ENCODE measurements at regions not wholly inside any gene's neighbourhood (a gene's known extent, or its start where the extent isn't known, plus 50 kb on each side); places are given as distances from the start of the nearest gene placed in this dataset.

GRCh38 chr3:68403741-68404140 lies 528.6 kb downstream of the TAFA4 start:
- Mint-ChIP-seq H3K27me3 (no peaks in the 10 kb centered on the region), H3K36me3 (ENCODE audit: insufficient read depth) (no peaks in the 10 kb centered on the region), H3K27ac (no peak overlapping the region), H3K9me3 (ENCODE audit: low read depth) (no peaks in the 10 kb centered on the region), H3K4me3 (ENCODE audit: low read depth) (no peak overlapping the region), H3K4me1 (ENCODE audit: low read depth) (peaks cover 10% of the 10 kb centered on the region)
- no peak for DNase-seq (ENCODE audit: low spot score, unreplicated experiment)
- TF ChIP-seq CTCF (IDR thresholded peaks at IDR 0.05; ENCODE audit: unreplicated experiment), result no peak

- no peaks in the 10 kb centered on the region for H3K9me3 Mint-ChIP-seq (ENCODE audit: low read depth)
- H3K4me1 Mint-ChIP-seq (ENCODE audit: low read depth), result peaks cover under 1% of the 10 kb centered on the region
- no peaks in the 10 kb centered on the region for H3K36me3 Mint-ChIP-seq (ENCODE audit: insufficient read depth)
- H3K27ac Mint-ChIP-seq, result no peak overlapping the region
- DNase-seq (ENCODE audit: low spot score, unreplicated experiment), result no peak
- no peak for TF ChIP-seq CTCF (IDR thresholded peaks at IDR 0.05; ENCODE audit: unreplicated experiment)
- no peaks in the 10 kb centered on the region for H3K27me3 Mint-ChIP-seq
- no peak overlapping the region for H3K4me3 Mint-ChIP-seq (ENCODE audit: low read depth)
Observed at GRCh38 chr3:68402235-68402918, 530.0 kb downstream of the TAFA4 start.

GRCh38 chr3:68378631-68379030 lies 553.7 kb downstream of the TAFA4 start:
- Mint-ChIP-seq H3K27ac (no peak overlapping the region), H3K4me3 (ENCODE audit: low read depth) (no peak overlapping the region), H3K27me3 (no peaks in the 10 kb centered on the region), H3K4me1 (ENCODE audit: low read depth) (peaks cover 9% of the 10 kb centered on the region), H3K9me3 (ENCODE audit: low read depth) (peaks cover 25% of the 10 kb centered on the region), H3K36me3 (ENCODE audit: insufficient read depth) (peaks cover 5% of the 10 kb centered on the region)
- DNase-seq (ENCODE audit: low spot score, unreplicated experiment), result no peak
- no peak for TF ChIP-seq CTCF (IDR thresholded peaks at IDR 0.05; ENCODE audit: unreplicated experiment)

- Mint-ChIP-seq H3K4me3 (ENCODE audit: low read depth) (no peak overlapping the region), H3K27ac (no peak overlapping the region), H3K9me3 (ENCODE audit: low read depth) (peaks cover 17% of the 10 kb centered on the region), H3K4me1 (ENCODE audit: low read depth) (peaks cover 13% of the 10 kb centered on the region), H3K36me3 (ENCODE audit: insufficient read depth) (peaks cover 5% of the 10 kb centered on the region), H3K27me3 (no peaks in the 10 kb centered on the region)
- DNase-seq (ENCODE audit: low spot score, unreplicated experiment), result no peak
- TF ChIP-seq CTCF (IDR thresholded peaks at IDR 0.05; ENCODE audit: unreplicated experiment), result no peak
Observed at GRCh38 chr3:68373727-68374126, 558.6 kb downstream of the TAFA4 start.

- H3K27me3 Mint-ChIP-seq, result no peaks in the 10 kb centered on the region
- no peaks in the 10 kb centered on the region for H3K36me3 Mint-ChIP-seq (ENCODE audit: insufficient read depth)
- no peak for TF ChIP-seq CTCF (IDR thresholded peaks at IDR 0.05; ENCODE audit: unreplicated experiment)
- no peaks in the 10 kb centered on the region for H3K9me3 Mint-ChIP-seq (ENCODE audit: low read depth)
- no peak overlapping the region for H3K27ac Mint-ChIP-seq
- no peak overlapping the region for H3K4me3 Mint-ChIP-seq (ENCODE audit: low read depth)
- H3K4me1 Mint-ChIP-seq (ENCODE audit: low read depth), result peaks cover 11% of the 10 kb centered on the region
- DNase-seq (ENCODE audit: low spot score, unreplicated experiment), result no peak
Observed at GRCh38 chr3:68363796-68364195, 568.6 kb downstream of the TAFA4 start.
